Stimulated activated naive CD4-positive, alpha-beta T cell (primary cell): ENCODE measurements at regions not wholly inside any gene's neighbourhood (a gene's known extent, or its start where the extent isn't known, plus 50 kb on each side); places are given as distances from the start of the nearest gene placed in this dataset.

Experiments used
- DNase-seq, 6 experiments: peaks; one replicate each; lab custom pipeline; 2025; lab: John Stamatoyannopoulos, UW

DNA sequence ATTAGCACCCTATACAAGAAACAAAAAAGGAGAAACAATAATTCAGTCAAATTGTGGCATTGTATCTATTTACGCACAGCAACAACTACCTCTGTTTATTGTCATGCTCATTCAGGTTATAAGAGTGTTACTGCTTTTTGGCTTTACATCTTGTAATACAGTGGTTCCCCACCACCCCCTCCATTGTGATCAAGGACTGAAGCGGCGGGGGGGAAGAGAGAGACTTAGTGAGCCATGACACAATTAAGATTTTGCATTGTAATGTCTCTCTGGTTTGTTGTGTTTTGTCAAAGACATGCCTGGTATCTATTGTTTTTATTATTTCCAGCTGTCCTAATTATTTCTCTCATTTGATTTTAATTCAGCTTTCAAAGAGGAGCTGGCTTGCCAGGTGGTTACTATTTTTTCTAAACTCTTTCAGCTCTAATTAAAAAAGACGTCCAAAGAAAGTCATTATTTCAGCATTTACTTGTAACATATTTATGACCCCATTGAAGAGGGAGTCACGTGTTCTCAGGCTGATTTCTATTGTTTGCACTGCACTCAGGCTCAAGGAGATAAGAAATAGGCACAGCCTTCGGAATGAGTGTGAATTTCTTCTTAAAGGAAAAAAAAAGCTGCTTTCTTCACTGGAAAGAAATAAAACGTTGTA, 234.4 kb upstream of the TBL1XR1 start:
- DNase-seq: no peak

DNA sequence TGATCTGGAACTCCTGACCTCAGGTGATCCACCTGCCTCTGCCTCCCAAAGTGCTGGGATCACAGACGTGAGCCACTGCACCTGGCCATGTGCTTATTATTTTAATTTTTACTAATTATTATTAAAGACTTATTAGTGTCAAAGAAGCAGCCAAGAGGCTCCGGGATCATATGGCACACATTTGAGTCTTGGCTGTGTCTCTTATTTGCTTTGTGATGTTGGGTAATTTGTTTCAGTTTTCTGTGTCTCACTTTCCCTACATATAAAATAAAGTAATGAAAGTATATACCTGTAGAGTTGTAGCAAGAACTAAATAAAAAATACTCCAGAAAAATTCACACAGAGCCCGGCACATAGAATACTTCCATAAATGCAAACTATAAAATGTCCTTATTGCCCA, 238.0 kb upstream of the TBL1XR1 start:
- no peak for DNase-seq

- DNase-seq: no peak
These were observed 240.4 kb upstream of the TBL1XR1 start for GRCh38 chr3:177437513-177438337.

DNA sequence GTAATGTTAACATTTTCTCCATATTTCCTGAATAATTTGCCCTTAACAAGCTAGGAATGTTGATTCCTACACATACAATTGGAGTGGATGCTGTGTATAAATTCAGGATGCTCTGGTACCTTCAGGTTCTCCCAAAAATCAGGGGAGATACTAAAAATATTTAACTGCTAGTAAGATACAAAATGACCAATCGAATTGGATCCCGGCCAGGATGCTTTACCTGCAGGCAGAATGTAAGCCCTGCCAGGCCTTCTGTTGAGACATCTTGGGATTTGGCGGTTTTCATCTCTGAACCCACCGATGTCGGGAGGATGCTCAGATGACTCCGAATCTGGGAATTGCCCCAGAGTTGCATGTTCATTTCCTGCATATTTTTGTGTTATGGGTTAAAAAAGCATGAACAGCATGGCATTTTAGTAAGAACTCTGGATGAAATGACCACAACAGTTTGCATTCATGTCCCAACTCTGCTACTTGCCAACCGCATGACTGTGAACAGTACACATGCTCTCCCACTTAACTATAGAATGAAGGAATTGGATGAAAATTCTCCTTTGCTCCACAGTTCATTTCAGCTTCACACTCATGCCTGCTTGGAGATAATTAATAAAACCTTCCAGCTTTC, 241.4 kb upstream of the TBL1XR1 start:
- no peak for DNase-seq

- no peak for DNase-seq
These were observed 242.5 kb upstream of the TBL1XR1 start for GRCh38 chr3:177439694-177440269.

GRCh38 chr3:177440456-177441104, 243.3 kb upstream of the TBL1XR1 start:
- no peak for DNase-seq

DNA sequence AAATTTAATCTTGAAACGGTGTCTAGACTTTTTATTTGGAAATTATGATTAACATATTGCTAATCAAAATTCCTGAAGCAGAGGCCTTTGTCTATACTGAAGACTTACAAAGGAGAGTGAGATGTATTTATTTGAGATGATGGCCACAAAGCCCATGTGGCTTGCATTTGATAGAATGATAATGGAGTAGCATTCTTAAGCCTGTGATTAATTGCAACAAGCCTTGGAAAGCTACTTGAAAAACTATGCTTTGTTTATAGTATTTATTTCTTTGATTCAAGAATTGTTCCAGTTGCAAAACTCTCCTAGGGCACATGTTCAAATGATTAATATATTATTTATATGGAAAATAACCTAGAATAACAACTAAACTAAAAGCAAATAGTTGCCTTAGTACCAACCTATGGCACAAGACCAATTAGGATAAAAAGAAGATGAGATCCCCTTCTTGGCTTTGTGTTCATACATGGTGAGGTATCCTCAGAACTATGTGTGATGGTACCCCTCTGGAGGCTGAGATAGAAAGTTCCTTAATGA, 244.1 kb upstream of the TBL1XR1 start:
- no peak for DNase-seq

- no peak for DNase-seq
These were observed 244.7 kb upstream of the TBL1XR1 start for GRCh38 chr3:177441813-177442646.

DNA sequence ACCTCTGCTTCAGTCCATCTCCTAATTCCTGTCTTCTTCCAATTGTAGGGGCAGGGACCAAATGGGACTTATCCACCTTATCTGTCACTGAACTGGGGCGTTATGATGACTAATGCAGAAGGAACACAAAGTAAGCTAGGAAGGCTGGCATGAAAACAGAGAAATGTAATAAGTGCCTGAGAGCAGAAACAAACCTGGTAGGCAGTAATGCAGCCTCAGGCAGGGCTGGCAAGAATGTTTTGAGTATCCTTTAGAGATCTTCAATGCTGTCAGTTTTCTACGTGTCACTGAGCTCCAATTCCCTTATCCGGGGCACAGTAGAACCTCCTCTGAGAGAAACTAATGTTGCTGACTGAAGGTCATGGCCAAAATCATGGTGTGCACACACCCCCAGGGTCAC, 246.2 kb upstream of the TBL1XR1 start:
- DNase-seq: no peak

- DNase-seq: no peak
These were observed 247.4 kb upstream of the TBL1XR1 start for GRCh38 chr3:177444696-177445095.

- no peak for DNase-seq
These were observed 248.3 kb upstream of the TBL1XR1 start for GRCh38 chr3:177445549-177445948.

- DNase-seq: no peak
These were observed 248.9 kb upstream of the TBL1XR1 start for GRCh38 chr3:177446165-177446601.

GRCh38 chr3:177447938-177448337, 250.7 kb upstream of the TBL1XR1 start:
- no peak for DNase-seq

DNA sequence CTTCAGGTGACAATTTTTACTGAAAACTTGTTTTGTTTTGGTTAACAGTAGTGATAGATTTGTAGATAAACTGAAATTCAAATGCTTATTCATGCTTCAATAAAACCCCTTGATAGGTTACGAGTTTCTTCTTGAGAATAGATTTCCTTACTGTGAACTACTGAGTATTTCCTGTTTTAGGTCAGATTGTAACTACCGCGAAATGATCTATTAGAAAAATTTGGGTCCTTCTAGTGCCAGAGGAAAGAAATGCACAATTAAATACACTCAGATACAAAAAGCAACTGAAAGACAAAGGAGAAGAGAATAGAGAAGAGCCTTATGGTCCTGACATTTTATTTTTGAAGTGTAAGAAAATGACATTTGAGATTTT, 251.7 kb upstream of the TBL1XR1 start:
- DNase-seq: peak in 1 of 6 experiments; percentile 4

GRCh38 chr3:177449360-177450006, 252.2 kb upstream of the TBL1XR1 start:
- DNase-seq: no peak

DNA sequence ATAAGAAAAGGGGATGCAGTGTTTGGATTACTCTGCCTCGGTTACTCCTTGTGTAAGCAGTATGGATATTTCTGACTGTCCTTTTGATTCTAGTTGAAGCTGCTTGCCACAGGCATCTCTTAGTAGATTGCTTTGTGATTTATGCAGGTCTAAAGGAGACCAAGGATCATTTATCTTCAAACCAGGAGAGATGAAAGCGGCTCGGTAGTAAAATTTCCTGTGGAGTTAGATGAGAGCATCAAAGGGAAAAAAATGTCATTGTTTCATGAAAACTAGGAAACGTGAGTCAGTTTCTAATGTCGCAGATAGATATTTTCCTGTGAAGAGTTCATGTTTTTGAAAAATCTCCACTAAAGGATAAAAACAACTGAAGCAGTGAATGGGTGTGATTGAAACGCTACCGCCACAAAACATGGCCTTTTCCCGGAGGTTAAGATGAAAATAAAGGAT, 254.0 kb upstream of the TBL1XR1 start:
- DNase-seq: no peak

DNA sequence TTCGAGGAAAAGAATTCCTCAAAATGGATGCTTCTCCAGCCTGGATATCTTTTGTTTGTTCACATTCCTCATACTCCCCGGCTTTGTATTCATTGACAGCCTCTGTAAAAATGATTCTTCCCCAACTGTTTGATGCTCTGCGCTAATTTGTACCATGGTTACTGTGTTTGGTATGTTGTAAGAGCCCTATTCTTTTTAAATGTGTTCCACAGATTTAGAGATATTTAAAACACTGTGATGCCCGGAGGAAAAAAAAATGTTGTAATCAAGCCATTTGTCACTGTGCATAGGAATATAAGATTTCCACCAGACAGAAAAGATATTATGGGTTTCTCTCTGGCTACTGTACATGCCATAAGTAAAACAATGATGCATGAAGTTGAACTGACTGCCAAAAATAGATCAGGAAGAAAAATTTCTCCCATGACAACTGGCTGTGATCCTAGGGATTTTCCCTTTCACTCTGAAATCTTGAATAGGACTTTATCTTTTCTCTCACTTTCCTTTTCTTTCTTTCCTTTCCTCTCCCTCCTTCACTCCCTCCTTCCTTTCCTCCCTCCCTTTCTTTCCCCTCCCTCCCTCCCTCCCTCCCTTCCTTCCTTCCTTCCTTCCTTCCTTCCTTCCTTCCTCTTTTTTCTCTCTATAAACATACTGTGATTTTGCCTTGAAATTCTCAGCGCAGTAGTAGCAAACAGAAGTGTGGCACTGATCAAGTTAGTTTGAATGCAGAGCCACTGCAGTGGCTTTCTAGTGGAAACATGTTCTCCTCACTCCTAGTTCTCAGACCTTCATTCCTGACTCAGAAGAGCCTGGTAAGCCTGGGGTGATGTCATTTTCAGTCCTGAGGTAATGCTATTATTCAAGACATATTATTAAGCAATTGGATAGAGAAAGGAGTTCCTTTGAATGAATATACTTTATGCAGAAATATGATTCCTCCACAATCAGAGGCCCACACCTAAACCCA, 254.9 kb upstream of the TBL1XR1 start:
- no peak for DNase-seq

- no peak for DNase-seq
These were observed 255.7 kb upstream of the TBL1XR1 start for GRCh38 chr3:177452831-177453450.

DNA sequence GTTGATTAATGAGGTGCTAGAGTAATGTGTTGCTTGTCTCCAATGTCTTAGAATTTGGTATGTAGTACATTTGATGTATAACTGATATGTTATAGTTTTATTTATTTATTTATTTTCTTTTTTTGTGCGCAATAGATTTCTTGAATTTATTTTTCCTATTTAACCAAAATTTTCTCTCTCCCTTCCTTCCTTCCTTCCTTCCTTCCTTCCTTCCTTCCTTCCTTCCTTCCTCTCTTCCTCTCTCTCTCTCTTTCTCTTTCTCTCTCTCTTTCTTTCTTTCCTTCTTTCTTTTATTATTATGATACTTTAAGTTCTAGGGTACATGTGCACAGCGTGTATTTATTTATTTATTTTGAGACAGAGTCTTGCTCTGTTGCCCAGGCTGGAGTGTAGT, 256.2 kb upstream of the TBL1XR1 start:
- DNase-seq: no peak
